Psoas muscle (tissue), 7 donors: ENCODE measurements at regions not wholly inside any gene's neighbourhood (a gene's known extent, or its start where the extent isn't known, plus 50 kb on each side); places are given as distances from the start of the nearest gene placed in this dataset.

Experiments used
- ATAC-seq, 4 donors: fragments of 200-7000 bp; cut with Tn5 transposase; one replicate each; pipeline ENCODE4 v1.9.1; 2020; ENCODE audit warnings: moderate library complexity in 3 of 4, mild to moderate bottlenecking in 2 of 4
- DNase-seq, 2 donors: peaks; one replicate each; pipeline ENCODE4 v3.0.0-alpha.2; 2020
- H3K27ac ChIP-seq: fragments of 200-600 bp; one replicate; pipeline ENCODE4 v1.8.0; 2022
- H3K27me3 ChIP-seq, 3 donors: fragments of 200-600 bp in 1 of 3; one replicate each; pipeline versions ENCODE4 v1.6.1 to v1.8.0; 2013 to 2022; ENCODE audit warnings: low read length in 2 of 3, mild to moderate bottlenecking in 2 of 3, moderate library complexity in 1 of 3; ENCODE audit not compliant: insufficient read depth in 3 of 3
- H3K36me3 ChIP-seq, 2 donors: fragments of 200-600 bp in 1 of 2; one replicate each; pipeline versions ENCODE4 v1.6.1 to v1.8.0; 2013 to 2022; ENCODE audit warnings: low read depth in 1 of 2, mild to moderate bottlenecking in 1 of 2, moderate library complexity in 1 of 2; ENCODE audit not compliant: insufficient read depth in 1 of 2
- H3K4me1 ChIP-seq: fragments of 200-600 bp; one replicate; pipeline ENCODE4 v1.8.0; 2022
- H3K4me3 ChIP-seq: fragments of 200-600 bp; one replicate; pipeline ENCODE4 v1.8.0; 2022; ENCODE audit warnings: mild to moderate bottlenecking
- H3K9me3 ChIP-seq: fragments of 200-600 bp; one replicate; pipeline ENCODE4 v1.8.0; 2022
- CTCF ChIP-seq: fragments of 200-600 bp; IDR thresholded peaks from one replicate; pipeline ENCODE4 v1.8.0; 2022; ENCODE audit warnings: antibody characterized with exemption
- WGBS, 3 donors: extraction: QIAGEN DNeasy Blood & Tissue Kit; methylation state at CpG; one replicate each; pipeline versions ENCODE4 v1.1.6 to v1.1.7; 2013; 5-methylcytosine and 5-hydroxymethylcytosine counted together
- intact Hi-C, 2 donors: fragments of 100-400 bp; cut with DNase I; formaldehyde crosslinking; loops; one replicate each; pipeline versions ENCODE4 v1.11.0 to v1.14.2; 2022
- donor health status: healthy with polysubstance abuse.
- donor health status: DM: no; HTN: no; CAD: no; lungs with moderate emphysema.
- donor health status: Bipolar disorder and iron deficiency.
- donor health status: healthy.
- donor health status: DM: yes; HTN: yes; CAD: no.
- donor health status: DM: no; HTN: no; CAD: no.
- donor health status: DM: yes; HTN: yes; CAD: no.

DNA sequence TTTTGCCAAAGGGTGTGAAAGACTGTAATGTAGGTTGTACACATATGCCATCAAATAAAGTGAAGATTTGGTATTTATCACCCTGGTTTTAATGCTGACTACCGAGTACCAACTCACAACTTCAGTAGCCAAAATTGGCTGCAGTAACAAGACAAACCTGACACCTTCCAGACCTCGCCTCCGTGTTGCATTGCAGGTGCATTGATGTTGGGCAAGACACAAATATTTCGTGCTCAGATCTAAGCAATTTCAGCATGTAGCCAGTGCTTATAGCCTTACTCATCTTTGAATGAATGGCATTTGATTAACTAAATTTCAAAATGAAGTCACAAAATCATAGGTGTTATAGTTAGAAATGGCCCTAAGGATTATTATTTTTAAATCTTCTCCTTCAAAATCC, 400.2 kb downstream of the SOX2 start:
- Histone ChIP-seq H3K36me3 (no peaks in the 10 kb centered on the region), H3K4me1 (no peaks in the 10 kb centered on the region), H3K9me3 (peaks cover 13% of the 10 kb centered on the region), H3K27ac (no peak overlapping the region), H3K27me3 (peaks cover 0 to 1% (median 0%) of the 10 kb centered on the region in 3 donors), H3K4me3 (no peak overlapping the region)
- DNase-seq (no peak), ATAC-seq (no peak)
- 73 to 78% (median 78%) methylated on average over 4 of the region's 4 CpGs for WGBS, 3 donors
- no peak for TF ChIP-seq CTCF
- intact Hi-C loops = no loop called here

- no peak for TF ChIP-seq CTCF
- Histone ChIP-seq H3K27me3 (peaks cover 0 to 1% (median 0%) of the 10 kb centered on the region in 3 donors), H3K4me3 (no peak overlapping the region), H3K4me1 (no peaks in the 10 kb centered on the region), H3K9me3 (no peaks in the 10 kb centered on the region), H3K36me3 (no peaks in the 10 kb centered on the region), H3K27ac (no peak overlapping the region)
- 63 to 92% (median 66%) methylated on average over 1 of the region's 1 CpG for WGBS, 3 donors
- intact Hi-C loops = no loop called here
- no peak for DNase-seq
- no peak for ATAC-seq
These were observed 403.7 kb downstream of the SOX2 start for GRCh38 chr3:182115328-182116015.

DNA sequence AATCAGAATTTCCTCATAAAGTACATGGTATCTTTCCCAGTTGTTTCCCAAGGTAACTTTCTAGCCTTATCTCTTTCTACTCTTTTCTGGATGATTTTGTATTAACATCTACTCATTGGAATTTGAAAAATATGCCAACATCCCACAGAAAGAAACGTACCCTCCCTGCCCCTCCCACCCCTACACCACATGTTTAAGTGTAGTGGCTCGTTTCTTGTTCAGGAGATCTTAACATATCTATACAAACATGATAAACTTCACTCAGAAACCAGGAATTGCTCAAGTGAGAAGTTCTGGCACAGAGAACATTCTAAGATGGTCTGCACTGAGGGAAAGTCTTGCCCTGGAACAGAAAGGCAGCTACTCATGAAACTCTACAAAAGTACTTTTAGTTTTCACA, 404.7 kb downstream of the SOX2 start:
- Histone ChIP-seq H3K4me1 (no peaks in the 10 kb centered on the region), H3K36me3 (no peaks in the 10 kb centered on the region), H3K27me3 (peaks cover 0 to 1% (median 0%) of the 10 kb centered on the region in 3 donors), H3K27ac (no peak overlapping the region), H3K4me3 (no peak overlapping the region), H3K9me3 (no peaks in the 10 kb centered on the region)
- intact Hi-C loops = no loop called here
- no peak for DNase-seq
- 30 to 46% (median 36%) methylated on average over 2 of the region's 2 CpGs for WGBS, 3 donors
- ATAC-seq = no peak
- no peak for TF ChIP-seq CTCF

GRCh38 chr3:182117131-182117530, 405.4 kb downstream of the SOX2 start:
- DNase-seq (no peak), ATAC-seq (no peak)
- H3K9me3 ChIP-seq = no peaks in the 10 kb centered on the region
- no peak overlapping the region for H3K27ac ChIP-seq
- H3K27me3 ChIP-seq = no peaks in the 10 kb centered on the region
- intact Hi-C loops = no loop called here
- no peak overlapping the region for H3K4me3 ChIP-seq
- H3K4me1 ChIP-seq = no peaks in the 10 kb centered on the region
- H3K36me3 ChIP-seq = no peaks in the 10 kb centered on the region
- 80 to 84% (median 81%) methylated on average over 8 of the region's 8 CpGs for WGBS, 3 donors
- TF ChIP-seq CTCF = no peak

GRCh38 chr3:182117583-182117982, 405.9 kb downstream of the SOX2 start:
- H3K27ac ChIP-seq = no peak overlapping the region
- H3K4me1 ChIP-seq = no peaks in the 10 kb centered on the region
- no peak for TF ChIP-seq CTCF
- ATAC-seq (no peak), DNase-seq (no peak)
- H3K4me3 ChIP-seq = no peak overlapping the region
- 95 to 96% (median 95%) methylated on average over 5 of the region's 5 CpGs for WGBS, 3 donors
- intact Hi-C loops = no loop called here
- no peaks in the 10 kb centered on the region for H3K36me3 ChIP-seq
- H3K27me3 ChIP-seq = no peaks in the 10 kb centered on the region
- H3K9me3 ChIP-seq = no peaks in the 10 kb centered on the region
